Kidney glomerular epithelial cell (primary cell): ENCODE measurements at regions not wholly inside any gene's neighbourhood (a gene's known extent, or its start where the extent isn't known, plus 50 kb on each side); places are given as distances from the start of the nearest gene placed in this dataset.
"Not testable (repeated sequence)": the region's sequence is repeated elsewhere in the genome, so short reads cannot be mapped to it uniquely, and the experiment has no call there.

Experiments used
- DNase-seq: peaks from one replicate; lab custom pipeline; 2025; lab: John Stamatoyannopoulos, UW

- DNase-seq: not testable (repeated sequence)
These were observed 49.8 kb upstream of the ITGB1 start for GRCh38 chr10:33007731-33008381.
